ENCODE measurements at regions not wholly inside any gene's neighbourhood (a gene's known extent, or its start where the extent isn't known, plus 50 kb on each side); places are given as distances from the start of the nearest gene placed in this dataset.
A peak's percentile ranks its signal among the peaks of the same experiment; 100 is the strongest.

- no peak for DNase-seq
These were observed 73.2 kb downstream of the GPR37 start for GRCh38 chr7:124692425-124692824.

GRCh38 chr7:124690840-124691239 lies 74.8 kb downstream of the GPR37 start:
- no peak for DNase-seq

GRCh38 chr7:124689931-124690330 lies 75.7 kb downstream of the GPR37 start:
- DNase-seq: no peak

GRCh38 chr7:124689523-124689922 lies 76.1 kb downstream of the GPR37 start:
- no peak for DNase-seq

GRCh38 chr7:124688991-124689390 lies 76.6 kb downstream of the GPR37 start:
- no peak for DNase-seq

GRCh38 chr7:124686543-124687171 lies 78.9 kb downstream of the GPR37 start:
- no peak for DNase-seq

- no peak for DNase-seq
These were observed 83.6 kb downstream of the GPR37 start for GRCh38 chr7:124681946-124682345.

- DNase-seq: no peak
These were observed 85.3 kb downstream of the GPR37 start for GRCh38 chr7:124680304-124680703.

GRCh38 chr7:124679586-124680225 lies 85.9 kb downstream of the GPR37 start:
- DNase-seq: peak in 2 of 3 experiments; percentile 23 to 71

GRCh38 chr7:124679146-124679545 lies 86.4 kb downstream of the GPR37 start:
- DNase-seq: peak in 2 of 3 experiments; percentile 23 to 71

GRCh38 chr7:124674451-124674850 lies 91.1 kb downstream of the GPR37 start:
- no peak for DNase-seq

- peak in 1 of 3 experiments; percentile 46 for DNase-seq
These were observed 93.6 kb downstream of the GPR37 start for GRCh38 chr7:124672011-124672410.

- DNase-seq: no peak
These were observed 98.1 kb downstream of the GPR37 start for GRCh38 chr7:124667312-124668153.

- DNase-seq: no peak
These were observed 102.7 kb downstream of the GPR37 start for GRCh38 chr7:124662937-124663336.

- DNase-seq: no peak
These were observed 103.2 kb downstream of the GPR37 start for GRCh38 chr7:124662372-124662771.

GRCh38 chr7:124655990-124656389 lies 109.6 kb downstream of the GPR37 start:
- peak; percentile 48 to 90 (median 66) for DNase-seq

GRCh38 chr7:124652237-124652636 lies 113.4 kb downstream of the GPR37 start:
- no peak for DNase-seq

GRCh38 chr7:124651136-124651535 lies 114.5 kb downstream of the GPR37 start:
- DNase-seq: no peak

GRCh38 chr7:124649397-124650014 lies 116.1 kb downstream of the GPR37 start:
- no peak for DNase-seq

GRCh38 chr7:124647630-124648306 lies 117.8 kb downstream of the GPR37 start:
- DNase-seq: no peak

GRCh38 chr7:124645704-124646103 lies 119.9 kb downstream of the GPR37 start:
- DNase-seq: no peak

- no peak for DNase-seq
These were observed 122.2 kb downstream of the GPR37 start for GRCh38 chr7:124643311-124643811.

- no peak for DNase-seq
These were observed 130.2 kb downstream of the GPR37 start for GRCh38 chr7:124635416-124635815.
